IMR-90 (cell line): ENCODE measurements at regions not wholly inside any gene's neighbourhood (a gene's known extent, or its start where the extent isn't known, plus 50 kb on each side); places are given as distances from the start of the nearest gene placed in this dataset.

ENCODE experiments used
- ATAC-seq: fragments of 200-7000 bp; cut with Tn5 transposase; 2 replicates; pipeline ENCODE4 v1.9.1; 2020; ENCODE audit warnings: low read depth, mild to moderate bottlenecking, moderate library complexity
- BruUV-seq: library from RNA; stranded (reverse); fragments of 400-500 nt; replicated peaks from 2 replicates; lab custom pipeline; 2021; lab: Mats Ljungman, UMichigan
- CTCF ChIA-PET: fragments of 300-600 bp; formaldehyde crosslinking; extraction: SDS; loops from one replicate; lab custom pipeline; 2021; ENCODE audit warnings: antibody characterized with exemption; lab: Yijun Ruan, JAX
- POLR2A ChIA-PET: fragments of 300-600 bp; sonication (Branson Sonifier 250); formaldehyde crosslinking; loops from one replicate; lab custom pipeline; 2022; ENCODE audit warnings: antibody characterized with exemption; ENCODE audit not compliant: unreplicated experiment; lab: Charles Lee
- DNase-seq: peaks from one replicate; pipeline ENCODE4 v3.0.0; 2013
- H2AFZ ChIP-seq: replicated peaks from 2 replicates; pipeline ENCODE3; 2013; ENCODE audit warnings: low read length, mild to moderate bottlenecking; ENCODE audit not compliant: poor library complexity
- H2AK5ac ChIP-seq: 2 replicates; pipeline ENCODE4 v1.6.1; 2013; ENCODE audit warnings: low read depth, low read length, inconsistent platforms
- H2AK9ac ChIP-seq: replicated peaks from 2 replicates; pipeline ENCODE3; 2013; ENCODE audit warnings: mild to moderate bottlenecking, low read depth, low read length, moderate library complexity; ENCODE audit not compliant: poor library complexity
- H2BK120ac ChIP-seq: 2 replicates; pipeline ENCODE4 v1.6.1; 2013; ENCODE audit warnings: low read depth, low read length, inconsistent platforms
- H2BK15ac ChIP-seq: 3 replicates; pipeline ENCODE4 v1.6.1; 2013; ENCODE audit warnings: low read depth, low read length, inconsistent platforms
- H2BK20ac ChIP-seq: 2 replicates; pipeline ENCODE4 v1.6.1; 2013; ENCODE audit warnings: low read depth, mild to moderate bottlenecking, inconsistent platforms, low read length, moderate library complexity
- H2BK5ac ChIP-seq: 2 replicates; pipeline ENCODE4 v1.6.1; 2013; ENCODE audit warnings: mild to moderate bottlenecking, low read depth, low read length, inconsistent platforms; ENCODE audit not compliant: poor library complexity, severe bottlenecking
- H3K14ac ChIP-seq: replicated peaks from 2 replicates; pipeline ENCODE4 v1.6.1; 2013; ENCODE audit warnings: low read depth, low read length, inconsistent platforms
- H3K18ac ChIP-seq: 2 replicates; pipeline ENCODE4 v1.6.1; 2013; ENCODE audit warnings: low read depth, low read length, control low read depth
- H3K23ac ChIP-seq: 2 replicates; pipeline ENCODE4 v1.6.1; 2013; ENCODE audit warnings: low read depth, low read length, inconsistent platforms
- H3K27ac ChIP-seq: 2 replicates; pipeline ENCODE4 v1.5.1; 2013; ENCODE audit warnings: mild to moderate bottlenecking, control low read depth, low read length; ENCODE audit not compliant: insufficient read depth
- H3K27me3 ChIP-seq: 2 replicates; pipeline ENCODE4 v1.6.1; 2013; ENCODE audit warnings: low read length; ENCODE audit not compliant: control insufficient read depth, insufficient read depth
- H3K36me3 ChIP-seq: 2 replicates; pipeline ENCODE4 v1.6.1; 2013; ENCODE audit warnings: low read length, mixed read lengths; ENCODE audit not compliant: control insufficient read depth, insufficient read depth
- H3K4ac ChIP-seq: 2 replicates; pipeline ENCODE4 v1.6.1; 2013; ENCODE audit warnings: low read depth, low read length, inconsistent platforms
- H3K4me1 ChIP-seq: 2 replicates; pipeline ENCODE4 v1.6.1; 2013; ENCODE audit warnings: low read length, mixed read lengths; ENCODE audit not compliant: control insufficient read depth, insufficient read depth
- H3K4me2 ChIP-seq: 2 replicates; pipeline ENCODE4 v1.6.1; 2013; ENCODE audit warnings: low read depth, mild to moderate bottlenecking, control low read depth, low read length, moderate library complexity
- H3K4me3 ChIP-seq: 2 replicates; pipeline ENCODE4 v1.5.1; 2013; ENCODE audit warnings: low read depth, mild to moderate bottlenecking, control low read depth, low read length, moderate library complexity; ENCODE audit not compliant: insufficient read depth
- H3K56ac ChIP-seq: 2 replicates; pipeline ENCODE4 v1.6.1; 2013; ENCODE audit warnings: low read length, inconsistent platforms; ENCODE audit not compliant: insufficient read depth; ENCODE audit errors: extremely low read depth
- H3K79me1 ChIP-seq, 2 experiments: 2 replicates each; pipeline ENCODE4 v1.6.1; 2013; ENCODE audit warnings: low read length in 2 of 2, inconsistent platforms in 1 of 2, low read depth in 1 of 2
- H3K9ac ChIP-seq: 2 replicates; pipeline ENCODE4 v1.6.1; 2013; ENCODE audit warnings: low read depth, low read length, control low read depth
- H3K9me1 ChIP-seq: 2 replicates; pipeline ENCODE4 v1.6.1; 2013; ENCODE audit warnings: low read length, inconsistent platforms; ENCODE audit not compliant: insufficient read depth
- H3K9me3 ChIP-seq: 2 replicates; pipeline ENCODE4 v1.6.1; 2013; ENCODE audit warnings: low read length; ENCODE audit not compliant: control insufficient read depth, insufficient read depth
- H4K20me1 ChIP-seq: 2 replicates; pipeline ENCODE4 v1.6.1; 2013; ENCODE audit warnings: low read length, inconsistent platforms; ENCODE audit not compliant: insufficient read depth
- H4K5ac ChIP-seq: 2 replicates; pipeline ENCODE4 v1.6.1; 2013; ENCODE audit warnings: mild to moderate bottlenecking, low read depth, low read length, control low read depth
- H4K8ac ChIP-seq, 2 experiments: 2 replicates each; pipeline ENCODE4 v1.6.1; 2013; ENCODE audit warnings: low read depth in 2 of 2, low read length in 2 of 2, control low read depth in 1 of 2, inconsistent platforms in 1 of 2
- H4K91ac ChIP-seq: 2 replicates; pipeline ENCODE4 v1.6.1; 2013; ENCODE audit warnings: low read depth, low read length, inconsistent platforms; ENCODE audit not compliant: insufficient read depth
- CEBPB ChIP-seq: IDR thresholded peaks from 2 replicates; pipeline ENCODE4 v1.6.1; 2012; ENCODE audit warnings: low read depth, low read length, improper control_type of control experiment
- CHD1 ChIP-seq: IDR thresholded peaks from 2 replicates; pipeline ENCODE4 v1.6.1; 2012; ENCODE audit warnings: low read depth, low read length, improper control_type of control experiment
- CTCF ChIP-seq: conservative IDR thresholded peaks from 2 replicates; pipeline ENCODE4 v1.5.1; 2012; ENCODE audit warnings: mild to moderate bottlenecking, low read depth, low read length, improper control_type of control experiment
- ELK1 ChIP-seq: fragments of 150-350 bp; IDR thresholded peaks from 2 replicates; pipeline ENCODE4 v1.6.1; 2016; ENCODE audit warnings: low read depth, mild to moderate bottlenecking, low read length, moderate library complexity, borderline replicate concordance
- FOS ChIP-seq: fragments of 150-350 bp; IDR thresholded peaks from 2 replicates; pipeline ENCODE4 v1.6.1; 2016; ENCODE audit warnings: low read depth, low read length
- MAFK ChIP-seq: IDR thresholded peaks from 2 replicates; pipeline ENCODE4 v1.6.1; 2012; ENCODE audit warnings: low read depth, low read length, improper control_type of control experiment
- MAZ ChIP-seq: IDR thresholded peaks from 2 replicates; pipeline ENCODE4 v1.6.1; 2012; ENCODE audit warnings: low read depth, mild to moderate bottlenecking, low read length, improper control_type of control experiment, moderate library complexity, borderline replicate concordance
- MXI1 ChIP-seq: IDR thresholded peaks from 2 replicates; pipeline ENCODE4 v1.6.1; 2012; ENCODE audit warnings: low read depth, mild to moderate bottlenecking, low read length, moderate library complexity, borderline replicate concordance
- NFE2L2 ChIP-seq: fragments of 150-350 bp; IDR thresholded peaks from 2 replicates; pipeline ENCODE4 v1.6.1; 2016; ENCODE audit warnings: low read depth, mild to moderate bottlenecking, low read length
- RAD21 ChIP-seq: IDR thresholded peaks from 2 replicates; pipeline ENCODE4 v1.6.1; 2012; ENCODE audit warnings: low read length, improper control_type of control experiment
- RCOR1 ChIP-seq: IDR thresholded peaks from 2 replicates; pipeline ENCODE4 v1.6.1; 2012; ENCODE audit warnings: mild to moderate bottlenecking, low read length, improper control_type of control experiment; ENCODE audit not compliant: insufficient replicate concordance
- SMC3 ChIP-seq: fragments of 150-350 bp; IDR thresholded peaks from 2 replicates; pipeline ENCODE4 v1.6.1; 2016; ENCODE audit warnings: low read depth, mild to moderate bottlenecking, antibody characterized with exemption, low read length, moderate library complexity
- USF2 ChIP-seq: fragments of 150-350 bp; IDR thresholded peaks from 2 replicates; pipeline ENCODE4 v1.6.1; 2017; ENCODE audit warnings: mild to moderate bottlenecking, antibody characterized with exemption, low read length, low read depth
- WGBS, 2 experiments: methylation state at CpG; one replicate each; pipeline versions ENCODE4 v1.1.5 to v1.1.7; 2013; ENCODE audit warnings: missing lambda C conversion rate in 2 of 2; ENCODE audit not compliant: insufficient read length in 1 of 2; ENCODE audit errors: extremely low coverage in 2 of 2; 5-methylcytosine and 5-hydroxymethylcytosine counted together
- dilution Hi-C: fragments of 300-500 bp; cut with HindIII; formaldehyde crosslinking; loops from one replicate; pipeline ENCODE4 v1.14.3; 2018; ENCODE audit warnings: low sequenced_read_pairs; ENCODE audit not compliant: unreplicated experiment
- in situ Hi-C: fragments of 300-500 bp; cut with MboI; formaldehyde crosslinking; loops from 3 replicates; pipeline ENCODE4 v1.14.3; 2019; ENCODE audit warnings: low sequenced_read_pairs, inconsistent platforms, mixed read lengths
- intact Hi-C: fragments of 100-400 bp; cut with micrococcal nuclease; formaldehyde crosslinking; loops from 2 replicates; pipeline ENCODE4 v1.10.0; 2022

GRCh38 chr1:104787866-104788510 is 1038.3 kb downstream of the AMY1C start:
- Histone ChIP-seq H3K4me3 (no peak overlapping the region), H4K8ac (no peak overlapping the region), H3K4me1 (no peaks in the 10 kb centered on the region), H2BK20ac (no peak overlapping the region), H2BK120ac (no peak overlapping the region), H2AK5ac (no peak overlapping the region), H3K79me1 (no peaks in the 10 kb centered on the region), H3K4ac (no peak overlapping the region), H4K91ac (no peak overlapping the region), H3K27ac (no peak overlapping the region), H3K27me3 (no peaks in the 10 kb centered on the region), H2BK5ac (no peak overlapping the region), H3K9ac (no peak overlapping the region), H2AFZ (no peak overlapping the region), H3K36me3 (no peaks in the 10 kb centered on the region), H2BK15ac (no peak overlapping the region), H3K14ac (no peak overlapping the region), H3K56ac (no peak overlapping the region), H3K9me3 (peaks cover 9% of the 10 kb centered on the region), H3K4me2 (no peak overlapping the region), H4K5ac (no peak overlapping the region), H3K23ac (no peak overlapping the region), H4K20me1 (no peaks in the 10 kb centered on the region), H3K18ac (no peak overlapping the region), H2AK9ac (no peak overlapping the region), H3K9me1 (no peaks in the 10 kb centered on the region)
- 78% methylated on average over 7 of the region's 14 CpGs; no CpG with 5 or more reads in 1 of the 2 experiments for WGBS, 2 experiments
- intact Hi-C loops, result loop anchor here (10.0 kb wide), 1 partner anchor 1007 kb away; no protein-coding TSS in a partner anchor
- in situ Hi-C loops, result no loop called here
- TF ChIP-seq CEBPB, result no peak
- no peak for TF ChIP-seq RCOR1
- TF ChIP-seq FOS, result no peak
- TF ChIP-seq MXI1, result no peak
- no peak for TF ChIP-seq MAZ
- TF ChIP-seq CHD1, result no peak
- TF ChIP-seq NFE2L2, result no peak
- TF ChIP-seq CTCF, result no peak
- no peak for TF ChIP-seq MAFK
- no peak for TF ChIP-seq ELK1
- no peak for TF ChIP-seq SMC3
- TF ChIP-seq USF2, result no peak
- no peak for TF ChIP-seq RAD21
- dilution Hi-C loops, result no loop called here
- no TSS peak for BruUV-seq
- CTCF ChIA-PET, result no interaction called here
- POLR2A ChIA-PET, result no interaction called here
- no peak for ATAC-seq
- no peak for DNase-seq
